GM18951 (cell line): ENCODE measurements at regions not wholly inside any gene's neighbourhood (a gene's known extent, or its start where the extent isn't known, plus 50 kb on each side); places are given as distances from the start of the nearest gene placed in this dataset.

Experiments
- POLR2A ChIP-seq: IDR thresholded peaks from 4 replicates; pipeline ENCODE4 v1.6.1; 2011; ENCODE audit warnings: mild to moderate bottlenecking; ENCODE audit not compliant: insufficient read length, insufficient read depth; ENCODE audit errors: extremely low read depth
- in situ Hi-C: fragments of 300-500 bp; cut with MboI; formaldehyde crosslinking; loops from one replicate; pipeline ENCODE4 v1.12.0; 2022; ENCODE audit warnings: low sequenced_read_pairs, mixed read lengths, inconsistent platforms; ENCODE audit not compliant: unreplicated experiment

- in situ Hi-C loops, result loop anchor here (5.0 kb wide), 1 partner anchor 292 kb away; no protein-coding TSS in a partner anchor
- no peak for TF ChIP-seq POLR2A
Observed at GRCh38 chr14:64639340-64639821, 64.8 kb upstream of the PLEKHG3 start.

- in situ Hi-C loops, result no loop called here
- no peak for TF ChIP-seq POLR2A
Observed at GRCh38 chr14:64640839-64641238, 63.4 kb upstream of the PLEKHG3 start.

GRCh38 chr14:64641760-64642159, 62.5 kb upstream of the PLEKHG3 start:
- in situ Hi-C loops, result no loop called here
- TF ChIP-seq POLR2A, result no peak

GRCh38 chr14:64643709-64644108, 60.5 kb upstream of the PLEKHG3 start:
- in situ Hi-C loops, result no loop called here
- no peak for TF ChIP-seq POLR2A

GRCh38 chr14:64644629-64645028, 59.6 kb upstream of the PLEKHG3 start:
- TF ChIP-seq POLR2A, result no peak
- in situ Hi-C loops, result no loop called here

GRCh38 chr14:64645220-64645892, 58.9 kb upstream of the PLEKHG3 start:
- in situ Hi-C loops, result no loop called here
- no peak for TF ChIP-seq POLR2A

GRCh38 chr14:64646103-64646502, 58.1 kb upstream of the PLEKHG3 start:
- in situ Hi-C loops, result no loop called here
- TF ChIP-seq POLR2A, result no peak

- TF ChIP-seq POLR2A, result no peak
- in situ Hi-C loops, result no loop called here
Observed at GRCh38 chr14:64649383-64649998, 54.7 kb upstream of the PLEKHG3 start.

GRCh38 chr14:64653900-64654245, 50.4 kb upstream of the PLEKHG3 start:
- in situ Hi-C loops, result no loop called here

GRCh38 chr14:64654246-64654900, 49.9 kb upstream of the PLEKHG3 start:
- in situ Hi-C loops, result no loop called here
- no peak for TF ChIP-seq POLR2A

More at GRCh38 chr14:64653900-64654245, 50.4 kb upstream of the PLEKHG3 start:
- no peak for TF ChIP-seq POLR2A
